Right renal cortex interstitium (tissue), 3 donors: ENCODE measurements at regions not wholly inside any gene's neighbourhood (a gene's known extent, or its start where the extent isn't known, plus 50 kb on each side); places are given as distances from the start of the nearest gene placed in this dataset.

Source experiments
- DNase-seq, 3 donors: peaks; one replicate each; pipeline ENCODE4 v3.0.0-alpha.2; 2013; ENCODE audit warnings: low read depth in 3 of 3, low spot score in 2 of 3

GRCh38 chr5:85784746-85785145 is 833.0 kb upstream of the COX7C start:
- DNase-seq: no peak

DNA sequence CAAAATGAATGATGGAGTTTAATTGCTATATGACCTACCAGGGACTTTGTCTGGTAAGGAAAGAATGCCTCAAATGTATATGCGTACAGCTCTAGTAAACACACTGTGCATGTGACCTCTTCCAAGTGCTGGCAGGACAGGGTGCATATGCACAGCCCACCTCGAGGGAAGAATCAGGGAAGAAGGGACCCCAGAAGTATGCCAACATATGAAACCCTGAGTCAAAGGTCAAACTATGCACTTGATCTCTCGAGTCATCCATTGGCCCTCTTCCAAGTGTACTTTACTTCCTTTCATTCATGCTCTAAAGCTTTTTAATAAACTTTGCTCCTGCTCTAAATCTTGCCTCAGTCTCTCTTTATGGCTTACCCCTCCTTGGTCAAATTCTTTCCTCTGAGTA is 804.6 kb upstream of the COX7C start:
- DNase-seq: no peak

GRCh38 chr5:85814596-85814995 is 803.1 kb upstream of the COX7C start:
- no peak for DNase-seq

DNA sequence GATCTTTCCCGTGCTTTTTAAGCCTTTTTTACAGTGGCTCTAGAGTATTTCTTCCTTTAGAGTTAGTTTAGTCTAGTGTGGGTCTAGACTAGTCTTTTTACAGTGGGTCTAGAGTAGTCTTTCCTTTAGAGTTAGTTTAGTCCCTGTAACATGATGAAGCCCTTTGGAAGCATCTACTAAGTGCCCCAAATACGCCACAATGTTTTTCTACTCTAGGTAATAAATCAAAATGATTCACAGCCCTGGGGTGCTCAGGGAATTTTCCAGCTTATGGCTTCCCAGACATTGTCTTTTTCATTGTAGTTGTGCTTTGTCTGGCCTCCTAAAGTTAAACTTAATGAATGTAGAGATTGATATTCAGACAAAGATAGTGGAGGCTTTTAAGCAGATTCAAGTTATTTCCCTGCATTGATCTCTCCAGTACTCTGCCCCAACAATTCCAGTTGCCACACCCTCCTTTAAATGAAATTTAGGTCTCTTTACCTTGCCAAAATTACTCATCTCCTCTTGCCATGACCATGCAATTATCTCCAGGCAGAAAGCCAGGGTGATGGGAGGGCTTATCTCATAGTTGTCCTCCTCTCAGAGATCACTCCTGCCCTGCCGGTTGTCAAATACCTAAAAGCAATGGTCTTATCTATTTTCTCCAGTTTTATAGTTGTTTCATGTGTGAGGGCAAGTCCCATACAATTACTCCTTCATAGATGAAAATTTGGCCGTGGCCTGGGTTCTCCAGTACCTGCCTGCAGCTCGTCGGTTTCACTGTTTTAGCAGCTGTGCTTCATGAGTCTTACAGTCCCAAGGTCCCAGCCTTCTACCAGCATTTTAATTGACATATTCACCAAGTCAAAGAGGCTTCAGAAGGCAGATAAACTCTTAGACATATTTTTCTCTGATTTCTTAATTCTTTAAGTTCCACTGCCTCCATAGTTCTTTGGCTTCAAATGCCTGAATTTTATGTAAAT is 794.0 kb upstream of the COX7C start:
- no peak for DNase-seq

- DNase-seq: no peak
These were observed 779.0 kb upstream of the COX7C start for GRCh38 chr5:85838781-85839180.

DNA sequence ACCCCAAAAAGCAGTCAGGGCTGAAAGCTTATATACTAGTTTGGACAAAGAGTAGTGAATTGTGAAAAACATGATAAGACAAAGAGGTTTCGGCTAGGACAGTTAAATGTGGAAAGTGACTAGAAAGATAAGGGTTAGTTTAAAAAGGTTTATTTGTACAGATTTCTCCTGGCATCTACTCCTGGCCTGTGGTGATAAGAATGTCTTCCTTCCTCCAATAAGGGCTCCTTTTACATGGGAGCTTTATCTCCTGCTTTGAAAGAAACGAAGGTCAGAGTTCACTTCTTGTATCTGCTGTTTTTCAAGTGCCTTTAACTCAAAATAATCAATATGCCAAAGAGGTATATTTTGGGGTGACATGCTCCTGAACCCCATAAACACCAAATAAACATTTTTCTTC is 776.1 kb upstream of the COX7C start:
- no peak for DNase-seq

GRCh38 chr5:85843535-85843934 is 774.2 kb upstream of the COX7C start:
- DNase-seq: no peak

DNA sequence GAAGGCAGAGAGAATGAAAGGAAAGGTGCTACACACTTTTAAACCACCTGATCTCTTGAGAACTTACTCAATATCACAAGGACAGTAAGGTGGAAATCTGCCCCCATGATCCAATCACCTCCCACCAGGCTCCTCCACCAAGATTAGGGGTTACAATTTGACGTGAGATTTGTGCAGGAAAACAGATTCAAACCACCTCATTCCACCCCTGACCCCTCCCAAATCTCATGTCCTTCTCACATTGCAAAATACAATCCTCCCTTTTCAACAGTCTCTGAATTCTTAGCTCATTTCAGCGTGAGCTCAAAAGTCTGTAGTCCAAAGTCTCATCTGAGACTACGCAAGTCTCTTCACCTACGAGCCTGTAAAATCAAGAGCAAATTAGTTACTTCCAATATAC is 768.3 kb upstream of the COX7C start:
- no peak for DNase-seq

DNA sequence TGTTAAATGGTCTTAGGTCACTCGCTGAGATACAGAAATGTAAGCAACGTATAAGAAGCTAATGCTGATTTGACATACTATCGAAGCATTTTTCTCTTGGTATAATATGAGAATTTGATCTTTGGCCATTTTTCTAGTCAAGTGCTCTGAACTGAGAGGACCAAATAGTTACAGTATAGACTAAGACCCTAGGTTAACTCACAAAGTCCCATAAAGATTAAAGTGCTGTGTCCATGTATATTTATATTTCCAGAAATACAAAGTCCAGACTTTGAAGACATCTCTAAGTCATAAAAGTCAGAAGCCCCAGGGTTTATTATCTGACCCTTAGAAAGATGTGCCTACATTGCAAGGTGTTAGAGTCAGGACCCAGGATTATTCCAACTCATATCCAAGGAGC is 752.4 kb upstream of the COX7C start:
- no peak for DNase-seq

GRCh38 chr5:85868070-85868469 is 749.7 kb upstream of the COX7C start:
- no peak for DNase-seq

- no peak for DNase-seq
These were observed 723.7 kb upstream of the COX7C start for GRCh38 chr5:85893996-85894395.

DNA sequence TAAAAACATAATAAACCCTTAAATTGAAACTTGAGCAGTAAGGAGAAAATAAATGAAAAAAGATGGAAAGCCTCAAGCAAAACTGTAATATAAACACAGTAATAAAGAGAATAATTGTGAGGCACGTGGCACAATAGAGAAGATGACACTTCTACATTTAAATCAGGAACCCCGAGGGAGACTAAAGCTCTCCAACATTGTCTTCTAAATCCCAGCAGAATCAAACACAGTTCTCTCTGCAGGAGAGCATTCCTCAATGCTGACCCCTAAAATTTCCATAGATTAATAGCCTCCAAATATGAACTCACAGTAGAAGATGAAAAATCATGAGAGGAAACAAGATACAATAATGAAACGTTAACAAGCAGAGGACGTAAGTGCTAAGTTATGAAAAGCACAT is 721.2 kb upstream of the COX7C start:
- DNase-seq: no peak

GRCh38 chr5:85906460-85906859 is 711.3 kb upstream of the COX7C start:
- DNase-seq: no peak

- DNase-seq: no peak
These were observed 707.4 kb upstream of the COX7C start for GRCh38 chr5:85910335-85910734.

- no peak for DNase-seq
These were observed 696.8 kb upstream of the COX7C start for GRCh38 chr5:85920984-85921383.

- DNase-seq: no peak
These were observed 696.2 kb upstream of the COX7C start for GRCh38 chr5:85921590-85921989.

DNA sequence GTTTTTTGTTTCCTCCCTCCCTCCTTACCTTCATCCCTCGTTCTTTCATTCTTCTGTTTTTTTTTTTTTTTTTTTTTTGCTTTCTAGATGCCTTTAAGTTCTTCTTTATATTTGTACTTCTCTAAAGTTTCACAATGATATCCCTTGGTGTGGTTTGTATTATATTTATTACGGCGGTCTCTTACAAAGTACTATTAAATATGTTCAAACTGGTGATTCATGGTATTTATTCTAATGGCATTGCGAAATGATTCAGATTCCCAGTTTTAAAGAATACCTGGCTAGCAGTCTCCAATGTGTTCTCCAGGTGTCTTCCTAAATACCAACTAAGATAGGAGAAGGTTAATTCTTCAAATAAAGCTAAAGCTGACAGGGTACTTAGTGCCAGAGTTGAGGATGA is 690.1 kb upstream of the COX7C start:
- DNase-seq: no peak

DNA sequence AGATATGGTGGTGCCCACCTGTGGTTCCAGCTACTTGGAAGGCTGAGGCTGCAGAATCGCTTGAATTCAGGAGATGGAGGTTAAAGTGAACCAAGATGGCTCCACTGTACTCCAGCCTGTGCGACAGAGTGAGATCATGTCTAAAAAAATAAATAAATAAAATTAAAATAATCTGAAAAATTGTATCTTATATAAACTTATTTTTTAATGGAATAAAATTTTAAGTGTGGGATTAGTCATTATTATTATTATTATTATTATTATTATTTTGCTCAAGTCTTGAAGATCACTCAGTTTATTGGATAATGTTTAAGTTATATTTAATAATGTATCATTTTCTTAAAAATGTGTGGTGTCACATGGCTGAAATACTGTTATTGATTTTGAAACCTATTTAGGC is 688.0 kb upstream of the COX7C start:
- DNase-seq: no peak

GRCh38 chr5:85931220-85931619 is 686.5 kb upstream of the COX7C start:
- DNase-seq: no peak

GRCh38 chr5:85938201-85938600 is 679.5 kb upstream of the COX7C start:
- DNase-seq: no peak

GRCh38 chr5:85951707-85952210 is 666.0 kb upstream of the COX7C start:
- DNase-seq: no peak

- DNase-seq: no peak
These were observed 665.1 kb upstream of the COX7C start for GRCh38 chr5:85952680-85953079.

DNA sequence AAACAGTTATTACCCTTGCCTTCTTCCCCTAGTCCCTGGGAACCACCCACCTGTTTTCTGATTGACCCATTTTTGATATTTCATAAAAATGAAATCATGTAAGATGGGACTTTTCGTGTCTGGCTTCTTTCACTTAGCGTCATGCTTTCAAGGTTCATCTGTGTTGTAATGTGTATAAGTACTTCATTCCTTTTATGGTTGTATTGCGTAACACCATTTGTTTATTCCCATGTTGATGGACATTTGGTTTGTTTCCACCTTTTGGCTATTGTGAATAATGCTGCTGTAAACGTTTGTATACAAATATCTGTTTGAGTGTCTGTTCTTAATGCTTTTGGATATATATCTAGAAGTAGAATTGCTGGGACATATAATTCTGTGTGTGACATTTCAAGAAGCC is 650.1 kb upstream of the COX7C start:
- no peak for DNase-seq
